Lung (tissue), 11 donors: ENCODE measurements at regions not wholly inside any gene's neighbourhood (a gene's known extent, or its start where the extent isn't known, plus 50 kb on each side); places are given as distances from the start of the nearest gene placed in this dataset.
A peak's percentile ranks its signal among the peaks of the same experiment; 100 is the strongest.

Experiments used
- ATAC-seq: fragments of 200-7000 bp; cut with Tn5 transposase; one replicate; pipeline ENCODE4 v1.9.1; 2020; ENCODE audit warnings: moderate number of reproducible peaks; ENCODE audit not compliant: insufficient read depth, low FRiP score
- DNase-seq, 3 donors: peaks; one replicate each; pipeline ENCODE4 v3.0.0-alpha.2; 2013 to 2017
- H3K27ac ChIP-seq, 2 donors: one replicate each; pipeline ENCODE4 v1.5.1; 2013; ENCODE audit warnings: mild to moderate bottlenecking in 2 of 2, moderate library complexity in 2 of 2, control low read depth in 1 of 2, inconsistent platforms in 1 of 2, low read depth in 1 of 2, low read length in 1 of 2
- H3K27me3 ChIP-seq, 3 donors: one replicate each; pipeline ENCODE4 v1.5.1; 2013; ENCODE audit warnings: low read length in 2 of 3; ENCODE audit not compliant: control insufficient read depth in 3 of 3, insufficient read depth in 3 of 3
- H3K36me3 ChIP-seq, 4 donors: one replicate each; pipeline ENCODE4 v1.5.1; 2013; ENCODE audit warnings: low read length in 4 of 4, mild to moderate bottlenecking in 1 of 4, moderate library complexity in 1 of 4; ENCODE audit not compliant: control insufficient read depth in 4 of 4, insufficient read depth in 4 of 4
- H3K4me1 ChIP-seq, 5 donors: one replicate each; pipeline ENCODE4 v1.5.1; 2013; ENCODE audit warnings: low read length in 5 of 5, mild to moderate bottlenecking in 2 of 5, moderate library complexity in 1 of 5; ENCODE audit not compliant: control insufficient read depth in 5 of 5, insufficient read depth in 5 of 5
- H3K4me3 ChIP-seq: one replicate; pipeline ENCODE4 v1.5.1; 2013; ENCODE audit warnings: mild to moderate bottlenecking, control low read depth, moderate library complexity
- H3K9ac ChIP-seq, 2 donors: one replicate each; pipeline ENCODE4 v1.5.1; 2013; ENCODE audit warnings: low read length in 2 of 2, control low read depth in 1 of 2; ENCODE audit not compliant: insufficient read depth in 1 of 2
- H3K9me3 ChIP-seq, 4 donors: one replicate each; pipeline ENCODE4 v1.5.1; 2013; ENCODE audit warnings: low read length in 3 of 4, mild to moderate bottlenecking in 1 of 4, moderate library complexity in 1 of 4; ENCODE audit not compliant: control insufficient read depth in 4 of 4, insufficient read depth in 3 of 4
- WGBS, 2 donors: extraction: QIAGEN DNeasy Blood & Tissue Kit; methylation state at CpG; one replicate each; pipeline ENCODE4 v1.1.7; 2013; 5-methylcytosine and 5-hydroxymethylcytosine counted together
- TF ChIP-seq, protein P1 (sequence below): IDR thresholded peaks from 2 replicates; pipeline ENCODE4 v1.5.1; 2012; ENCODE audit warnings: mild to moderate bottlenecking; ENCODE audit errors: control extremely low read depth, extremely low read depth
- donor health status: control.
- donor health status: control.
- donor health status: Bipolar disorder and iron deficiency.
- donor health status: healthy.
- donor health status: DM: yes; HTN: yes; CAD: no.

DNA sequence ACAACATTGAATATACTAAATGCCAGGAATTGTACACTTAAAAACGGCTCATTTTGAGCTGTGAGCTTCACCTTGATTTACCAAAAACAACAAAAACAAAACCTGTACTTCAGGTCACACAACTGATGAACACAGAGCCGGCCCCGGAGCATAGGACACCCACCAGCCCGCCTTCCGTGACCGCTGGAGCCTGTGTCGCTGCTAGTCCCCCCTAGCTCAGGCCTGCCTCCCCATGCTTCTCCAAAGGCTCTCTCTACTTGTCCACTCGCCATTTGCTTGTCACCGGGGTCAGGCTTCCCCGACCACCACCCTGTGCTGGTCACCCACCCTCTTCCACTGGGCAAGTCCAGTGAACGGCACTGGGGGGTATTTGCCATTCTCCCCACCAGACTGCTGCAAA lies 113.8 kb upstream of the TNRC6C start:
- Histone ChIP-seq H3K27me3 (no peaks in the 10 kb centered on the region), H3K9ac (no peak overlapping the region), H3K36me3 (no peaks in the 10 kb centered on the region), H3K9me3 (no peaks in the 10 kb centered on the region), H3K27ac (no peak overlapping the region), H3K4me3 (no peak overlapping the region), H3K4me1 (peaks cover 0 to 6% (median 3%) of the 10 kb centered on the region in 5 donors)
- TF ChIP-seq, protein P1, sequence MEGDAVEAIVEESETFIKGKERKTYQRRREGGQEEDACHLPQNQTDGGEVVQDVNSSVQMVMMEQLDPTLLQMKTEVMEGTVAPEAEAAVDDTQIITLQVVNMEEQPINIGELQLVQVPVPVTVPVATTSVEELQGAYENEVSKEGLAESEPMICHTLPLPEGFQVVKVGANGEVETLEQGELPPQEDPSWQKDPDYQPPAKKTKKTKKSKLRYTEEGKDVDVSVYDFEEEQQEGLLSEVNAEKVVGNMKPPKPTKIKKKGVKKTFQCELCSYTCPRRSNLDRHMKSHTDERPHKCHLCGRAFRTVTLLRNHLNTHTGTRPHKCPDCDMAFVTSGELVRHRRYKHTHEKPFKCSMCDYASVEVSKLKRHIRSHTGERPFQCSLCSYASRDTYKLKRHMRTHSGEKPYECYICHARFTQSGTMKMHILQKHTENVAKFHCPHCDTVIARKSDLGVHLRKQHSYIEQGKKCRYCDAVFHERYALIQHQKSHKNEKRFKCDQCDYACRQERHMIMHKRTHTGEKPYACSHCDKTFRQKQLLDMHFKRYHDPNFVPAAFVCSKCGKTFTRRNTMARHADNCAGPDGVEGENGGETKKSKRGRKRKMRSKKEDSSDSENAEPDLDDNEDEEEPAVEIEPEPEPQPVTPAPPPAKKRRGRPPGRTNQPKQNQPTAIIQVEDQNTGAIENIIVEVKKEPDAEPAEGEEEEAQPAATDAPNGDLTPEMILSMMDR: no peak
- DNase-seq: no peak
- 90 to 92% methylated on average over 11 of the region's 11 CpGs for WGBS, 2 donors
- no peak for ATAC-seq

DNA sequence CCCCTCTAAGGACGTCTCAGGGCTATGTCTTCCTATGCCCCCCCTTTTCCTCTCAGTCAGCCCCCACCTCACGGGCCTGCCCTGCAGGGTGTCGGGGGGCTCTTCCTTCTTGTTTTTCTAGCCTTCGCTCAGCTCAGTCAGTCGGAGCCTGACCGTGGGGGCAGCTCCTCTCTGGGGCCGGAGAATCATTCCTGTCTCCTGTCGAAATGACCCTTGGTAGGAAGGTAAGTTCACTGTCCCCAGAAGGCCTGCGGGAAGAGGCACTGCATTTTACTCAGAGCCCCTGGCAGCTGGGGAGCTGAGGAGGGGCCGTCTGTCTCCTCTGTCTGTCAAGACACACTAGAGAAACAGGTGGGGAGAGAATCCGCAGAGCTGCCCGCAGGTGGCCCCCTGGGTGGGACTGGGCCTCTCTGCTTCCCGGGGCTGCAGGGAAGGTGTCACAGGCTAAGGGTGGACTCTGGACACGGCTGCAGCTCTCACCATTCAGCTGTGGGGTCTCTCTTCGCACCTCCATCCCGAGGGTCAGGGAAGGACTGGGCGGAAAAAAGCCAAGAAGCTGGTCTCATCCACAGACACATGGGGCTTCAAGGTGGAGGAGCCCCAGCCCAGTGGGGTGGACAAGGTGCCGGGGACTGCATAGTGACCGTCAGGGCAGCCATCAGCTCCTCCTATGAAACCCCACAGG lies 112.8 kb upstream of the TNRC6C start:
- Histone ChIP-seq H3K27me3 (no peaks in the 10 kb centered on the region), H3K27ac (no peak overlapping the region), H3K4me3 (no peak overlapping the region), H3K4me1 (peaks cover 0 to 6% (median 0%) of the 10 kb centered on the region in 5 donors), H3K36me3 (no peaks in the 10 kb centered on the region), H3K9ac (no peak overlapping the region), H3K9me3 (no peaks in the 10 kb centered on the region)
- 70 to 79% methylated on average over 19 of the region's 19 CpGs for WGBS, 2 donors
- ATAC-seq: no peak
- TF ChIP-seq, protein P1: no peak
- DNase-seq: no peak

DNA sequence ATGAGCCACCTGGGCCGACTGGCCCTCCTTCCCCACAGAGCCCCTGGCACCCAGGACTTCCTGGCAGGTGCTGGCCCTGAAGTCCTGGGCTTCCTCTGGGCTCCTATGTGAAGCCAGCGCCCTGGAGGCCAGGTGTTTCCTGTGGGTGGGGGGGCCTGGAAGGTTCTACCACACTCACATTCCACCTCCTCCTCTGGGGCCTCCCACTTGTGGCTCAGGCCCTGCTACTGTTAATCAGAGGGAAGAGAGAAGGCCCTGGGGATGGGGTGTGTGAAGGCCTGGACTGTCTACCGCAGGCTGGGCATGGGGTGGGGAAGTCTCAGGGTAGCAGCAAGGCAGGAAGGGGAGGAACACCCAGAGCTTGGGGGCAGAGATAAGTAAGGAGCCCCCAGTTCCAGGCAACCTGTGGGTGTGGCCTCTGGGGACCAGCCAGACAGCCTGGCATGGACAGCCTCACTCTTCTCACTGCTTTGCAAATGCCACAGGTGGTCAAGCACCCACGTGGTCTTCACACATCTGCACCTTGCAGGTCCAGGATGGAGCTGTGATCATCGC lies 111.9 kb upstream of the TNRC6C start:
- no peaks in the 10 kb centered on the region for H3K9me3 ChIP-seq
- 30 to 58% methylated on average over 5 of the region's 5 CpGs for WGBS, 2 donors
- no peak overlapping the region for H3K4me3 ChIP-seq
- TF ChIP-seq, protein P1: no peak
- H3K36me3 ChIP-seq: no peaks in the 10 kb centered on the region
- no peaks in the 10 kb centered on the region for H3K27me3 ChIP-seq
- H3K4me1 ChIP-seq: peaks cover 0 to 6% (median 0%) of the 10 kb centered on the region in 5 donors
- DNase-seq (no peak), ATAC-seq (peak; percentile 24)
- no peak overlapping the region for H3K9ac ChIP-seq
- H3K27ac ChIP-seq: no peak overlapping the region
